HG03135 (cell line): ENCODE measurements at regions not wholly inside any gene's neighbourhood (a gene's known extent, or its start where the extent isn't known, plus 50 kb on each side); places are given as distances from the start of the nearest gene placed in this dataset.
"Not testable (repeated sequence)": the region's sequence is repeated elsewhere in the genome, so short reads cannot be mapped to it uniquely, and the experiment has no call there.

Source experiments
- ATAC-seq: cut with Tn5 transposase; IDR thresholded peaks from one replicate; pipeline ENCODE4 v1.9.1; 2021; ENCODE audit warnings: mild to moderate bottlenecking, moderate library complexity; ENCODE audit not compliant: unreplicated experiment

GRCh38 chr9:30519166-30519565 lies 1865.3 kb upstream of the ACO1 start:
- no peak for ATAC-seq

GRCh38 chr9:30519756-30520155 lies 1864.7 kb upstream of the ACO1 start:
- no peak for ATAC-seq

GRCh38 chr9:30522061-30522460 lies 1862.4 kb upstream of the ACO1 start:
- ATAC-seq: no peak

GRCh38 chr9:30522486-30522885 lies 1862.0 kb upstream of the ACO1 start:
- no peak for ATAC-seq

- no peak for ATAC-seq
Measured at GRCh38 chr9:30524311-30524710, 1860.1 kb upstream of the ACO1 start.

GRCh38 chr9:30534455-30534854 lies 1850.0 kb upstream of the ACO1 start:
- ATAC-seq: no peak

GRCh38 chr9:30534896-30535295 lies 1849.5 kb upstream of the ACO1 start:
- no peak for ATAC-seq

GRCh38 chr9:30536494-30536893 lies 1847.9 kb upstream of the ACO1 start:
- ATAC-seq: no peak

GRCh38 chr9:30539696-30540095 lies 1844.7 kb upstream of the ACO1 start:
- ATAC-seq: not testable (repeated sequence)

GRCh38 chr9:30574355-30575151 lies 1809.9 kb upstream of the ACO1 start:
- no peak for ATAC-seq

- ATAC-seq: no peak
Measured at GRCh38 chr9:30575218-30575617, 1809.2 kb upstream of the ACO1 start.

GRCh38 chr9:30575691-30576090 lies 1808.8 kb upstream of the ACO1 start:
- no peak for ATAC-seq

- no peak for ATAC-seq
Measured at GRCh38 chr9:30579810-30580209, 1804.6 kb upstream of the ACO1 start.

- ATAC-seq: no peak
Measured at GRCh38 chr9:30582240-30582639, 1802.2 kb upstream of the ACO1 start.

- no peak for ATAC-seq
Measured at GRCh38 chr9:30584559-30584958, 1799.9 kb upstream of the ACO1 start.

GRCh38 chr9:30591461-30591860 lies 1793.0 kb upstream of the ACO1 start:
- no peak for ATAC-seq

- ATAC-seq: no peak
Measured at GRCh38 chr9:30597608-30598007, 1786.8 kb upstream of the ACO1 start.

- ATAC-seq: no peak
Measured at GRCh38 chr9:30605936-30606335, 1778.5 kb upstream of the ACO1 start.

- ATAC-seq: no peak
Measured at GRCh38 chr9:30609713-30610112, 1774.7 kb upstream of the ACO1 start.

GRCh38 chr9:30616782-30617181 lies 1767.7 kb upstream of the ACO1 start:
- ATAC-seq: not testable (repeated sequence)

GRCh38 chr9:30622561-30622960 lies 1761.9 kb upstream of the ACO1 start:
- no peak for ATAC-seq

GRCh38 chr9:30628915-30629567 lies 1755.4 kb upstream of the ACO1 start:
- ATAC-seq: no peak
